ENCODE measurements at regions not wholly inside any gene's neighbourhood (a gene's known extent, or its start where the extent isn't known, plus 50 kb on each side); places are given as distances from the start of the nearest gene placed in this dataset.

GRCh38 chr6:146917979-146918378 is 286.2 kb upstream of the STXBP5 start:
- no peak for TF ChIP-seq CTCF (IDR thresholded peaks at IDR 0.05)

GRCh38 chr6:146919017-146919416 is 285.2 kb upstream of the STXBP5 start:
- no peak for TF ChIP-seq CTCF (IDR thresholded peaks at IDR 0.05)

GRCh38 chr6:146923205-146923833 is 280.9 kb upstream of the STXBP5 start:
- TF ChIP-seq CTCF (IDR thresholded peaks at IDR 0.05) = no peak

GRCh38 chr6:146925846-146926245 is 278.4 kb upstream of the STXBP5 start:
- no peak for TF ChIP-seq CTCF (IDR thresholded peaks at IDR 0.05)

- TF ChIP-seq CTCF (IDR thresholded peaks at IDR 0.05) = no peak
These were observed 275.7 kb upstream of the STXBP5 start for GRCh38 chr6:146928503-146928902.

- TF ChIP-seq CTCF (IDR thresholded peaks at IDR 0.05) = no peak
These were observed 273.0 kb upstream of the STXBP5 start for GRCh38 chr6:146931214-146931613.

GRCh38 chr6:146937316-146937715 is 266.9 kb upstream of the STXBP5 start:
- no peak for TF ChIP-seq CTCF (IDR thresholded peaks at IDR 0.05)

- no peak for TF ChIP-seq CTCF (IDR thresholded peaks at IDR 0.05)
These were observed 266.0 kb upstream of the STXBP5 start for GRCh38 chr6:146938266-146938665.
